NCI-H345 (cell line): ENCODE measurements at regions not wholly inside any gene's neighbourhood (a gene's known extent, or its start where the extent isn't known, plus 50 kb on each side); places are given as distances from the start of the nearest gene placed in this dataset.
"Not testable (repeated sequence)": the region's sequence is repeated elsewhere in the genome, so short reads cannot be mapped to it uniquely, and the experiment has no call there.

ENCODE experiments used
- DNase-seq: peaks from one replicate; lab custom pipeline; 2025; lab: John Stamatoyannopoulos, UW

- DNase-seq: no peak
Observed at GRCh38 chr2:150100834-150101233, 386.6 kb downstream of the RND3 start.

GRCh38 chr2:150100336-150100735 lies 387.1 kb downstream of the RND3 start:
- DNase-seq: no peak

- no peak for DNase-seq
Observed at GRCh38 chr2:150099805-150100204, 387.7 kb downstream of the RND3 start.

GRCh38 chr2:150097901-150098531 lies 389.5 kb downstream of the RND3 start:
- DNase-seq: no peak

GRCh38 chr2:150097402-150097801 lies 390.1 kb downstream of the RND3 start:
- no peak for DNase-seq

- no peak for DNase-seq
Observed at GRCh38 chr2:150095361-150096095, 391.9 kb downstream of the RND3 start.

- DNase-seq: no peak
Observed at GRCh38 chr2:150091846-150092245, 395.6 kb downstream of the RND3 start.

- DNase-seq: no peak
Observed at GRCh38 chr2:150090031-150090430, 397.4 kb downstream of the RND3 start.

GRCh38 chr2:150088538-150088937 lies 398.9 kb downstream of the RND3 start:
- no peak for DNase-seq

- no peak for DNase-seq
Observed at GRCh38 chr2:150085478-150085877, 402.0 kb downstream of the RND3 start.

GRCh38 chr2:150081775-150082481 lies 405.5 kb downstream of the RND3 start:
- no peak for DNase-seq

GRCh38 chr2:150076281-150076680 lies 411.2 kb downstream of the RND3 start:
- no peak for DNase-seq

GRCh38 chr2:150075831-150076230 lies 411.6 kb downstream of the RND3 start:
- no peak for DNase-seq

GRCh38 chr2:150066490-150066889 lies 421.0 kb downstream of the RND3 start:
- DNase-seq: no peak

GRCh38 chr2:150063931-150064548 lies 423.4 kb downstream of the RND3 start:
- DNase-seq: no peak

GRCh38 chr2:150063432-150063889 lies 424.0 kb downstream of the RND3 start:
- no peak for DNase-seq

GRCh38 chr2:150062416-150062815 lies 425.1 kb downstream of the RND3 start:
- DNase-seq: no peak

GRCh38 chr2:150060341-150060740 lies 427.1 kb downstream of the RND3 start:
- DNase-seq: no peak

GRCh38 chr2:150059676-150060075 lies 427.8 kb downstream of the RND3 start:
- DNase-seq: not testable (repeated sequence)

- no peak for DNase-seq
Observed at GRCh38 chr2:150052457-150052856, 435.0 kb downstream of the RND3 start.

- DNase-seq: no peak
Observed at GRCh38 chr2:150051004-150051403, 436.5 kb downstream of the RND3 start.

GRCh38 chr2:150050036-150050435 lies 437.4 kb downstream of the RND3 start:
- DNase-seq: no peak
